Kidney epithelial cell (primary cell): ENCODE measurements at regions not wholly inside any gene's neighbourhood (a gene's known extent, or its start where the extent isn't known, plus 50 kb on each side); places are given as distances from the start of the nearest gene placed in this dataset.

Experiments
- DNase-seq: peaks from one replicate; pipeline ENCODE4 v3.0.0-alpha.2; 2010; ENCODE audit warnings: low read depth
- H3K27me3 ChIP-seq: 2 replicates; pipeline ENCODE4 v1.6.0; 2011; ENCODE audit warnings: low read length; ENCODE audit not compliant: control insufficient read depth, insufficient read depth
- H3K36me3 ChIP-seq: 2 replicates; pipeline ENCODE4 v1.5.1; 2011; ENCODE audit warnings: low read length; ENCODE audit not compliant: control insufficient read depth, insufficient read depth
- H3K4me3 ChIP-seq: 2 replicates; pipeline ENCODE4 v1.5.1; 2011; ENCODE audit warnings: low read depth, mild to moderate bottlenecking, control low read depth, low read length
- CTCF ChIP-seq: IDR thresholded peaks from 2 replicates; pipeline ENCODE4 v1.5.1; 2011; ENCODE audit warnings: mild to moderate bottlenecking, moderate library complexity, low read length, control low read depth, inconsistent platforms; ENCODE audit not compliant: insufficient read depth, poor library complexity, severe bottlenecking

DNA sequence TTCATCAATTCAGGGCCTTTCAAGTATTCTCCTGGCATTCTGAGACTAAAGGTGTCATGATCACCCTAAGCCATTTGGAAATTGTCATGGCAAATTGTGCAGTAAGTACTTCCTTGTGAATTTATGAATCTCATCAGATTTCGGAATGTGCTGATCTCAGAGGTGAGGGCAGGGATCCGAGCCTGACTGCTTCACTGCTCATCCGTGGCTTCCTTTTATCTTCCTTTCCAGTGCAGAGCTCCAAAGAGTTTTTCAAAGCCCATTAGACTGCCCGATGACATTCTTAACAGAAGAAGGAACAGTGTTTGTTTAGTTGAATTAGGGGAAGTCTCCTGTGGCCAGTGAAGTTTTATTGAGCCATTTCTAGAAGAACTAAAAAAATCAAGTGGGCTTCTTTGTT is 182.8 kb upstream of the GDNF start:
- TF ChIP-seq CTCF = no peak
- H3K36me3 ChIP-seq = no peaks in the 10 kb centered on the region
- DNase-seq = no peak
- H3K4me3 ChIP-seq = no peak overlapping the region
- H3K27me3 ChIP-seq = peaks cover 3% of the 10 kb centered on the region

- no peak for TF ChIP-seq CTCF
- DNase-seq = no peak
- no peaks in the 10 kb centered on the region for H3K36me3 ChIP-seq
- no peak overlapping the region for H3K4me3 ChIP-seq
- H3K27me3 ChIP-seq = peaks cover 8% of the 10 kb centered on the region
Measured at GRCh38 chr5:38018016-38018415, 178.2 kb upstream of the GDNF start.

DNA sequence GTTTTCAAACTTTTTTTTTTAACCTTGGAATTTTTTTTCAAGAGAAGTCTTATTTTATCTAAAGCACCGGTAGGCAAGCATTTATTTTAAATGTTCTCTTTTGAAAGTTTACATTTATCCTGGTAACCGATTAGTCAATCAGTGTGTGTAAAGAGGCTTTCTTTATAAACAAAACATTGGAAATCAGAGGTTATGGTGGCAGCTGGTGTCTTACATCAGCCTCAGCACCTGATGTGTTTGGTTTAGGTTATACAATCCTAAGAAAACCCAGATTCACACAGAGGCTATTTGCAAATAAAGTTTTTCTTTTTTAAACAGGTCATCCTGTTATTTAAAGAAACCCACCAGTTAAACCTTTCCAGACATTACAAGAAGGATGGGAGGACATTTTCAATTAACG is 173.3 kb upstream of the GDNF start:
- no peak for TF ChIP-seq CTCF
- no peaks in the 10 kb centered on the region for H3K36me3 ChIP-seq
- H3K27me3 ChIP-seq = peaks cover 7% of the 10 kb centered on the region
- H3K4me3 ChIP-seq = no peak overlapping the region
- no peak for DNase-seq

GRCh38 chr5:38011668-38012188 is 171.9 kb upstream of the GDNF start:
- Histone ChIP-seq H3K36me3 (no peaks in the 10 kb centered on the region), H3K4me3 (no peak overlapping the region), H3K27me3 (peaks cover 2% of the 10 kb centered on the region)
- no peak for DNase-seq
- no peak for TF ChIP-seq CTCF

- H3K4me3 ChIP-seq = no peak overlapping the region
- peaks cover 2% of the 10 kb centered on the region for H3K27me3 ChIP-seq
- H3K36me3 ChIP-seq = no peaks in the 10 kb centered on the region
- no peak for TF ChIP-seq CTCF
- DNase-seq = no peak
Measured at GRCh38 chr5:38009749-38010358, 170.0 kb upstream of the GDNF start.

GRCh38 chr5:38008198-38008597 is 168.4 kb upstream of the GDNF start:
- DNase-seq = no peak
- Histone ChIP-seq H3K4me3 (no peak overlapping the region), H3K36me3 (no peaks in the 10 kb centered on the region), H3K27me3 (peaks cover 2% of the 10 kb centered on the region)
- TF ChIP-seq CTCF = no peak
